Neural progenitor cell (in vitro differentiated cells): ENCODE measurements at regions not wholly inside any gene's neighbourhood (a gene's known extent, or its start where the extent isn't known, plus 50 kb on each side); places are given as distances from the start of the nearest gene placed in this dataset.

ENCODE experiments used
- DNase-seq: peaks from one replicate; pipeline ENCODE4 v3.0.0-alpha.2; 2016; ENCODE audit warnings: low spot score
- H2AFZ ChIP-seq: fragments of 200-600 bp; sonication (generic); replicated peaks from 2 replicates; pipeline ENCODE4 v1.6.1; 2016; ENCODE audit warnings: antibody characterized with exemption
- H3F3A ChIP-seq: fragments of 200-600 bp; sonication (generic); 2 replicates; pipeline ENCODE4 v1.6.1; 2016; ENCODE audit warnings: antibody characterized with exemption, low read depth
- H3K27ac ChIP-seq: fragments of 200-600 bp; sonication (generic); 2 replicates; pipeline ENCODE4 v1.5.1; 2016; ENCODE audit warnings: mild to moderate bottlenecking
- H3K27me3 ChIP-seq: fragments of 200-600 bp; sonication (generic); 2 replicates; pipeline ENCODE4 v1.6.1; 2016; ENCODE audit warnings: mild to moderate bottlenecking, moderate library complexity
- H3K36me3 ChIP-seq: fragments of 200-600 bp; sonication (generic); 2 replicates; pipeline ENCODE4 v1.5.1; 2016
- H3K4me1 ChIP-seq: fragments of 200-600 bp; sonication (generic); 2 replicates; pipeline ENCODE4 v1.6.1; 2016; ENCODE audit warnings: mixed run types
- H3K4me2 ChIP-seq: fragments of 200-600 bp; sonication (generic); 2 replicates; pipeline ENCODE4 v1.6.1; 2016
- H3K4me3 ChIP-seq: fragments of 200-600 bp; sonication (generic); 2 replicates; pipeline ENCODE4 v1.5.1; 2016
- H3K79me2 ChIP-seq: fragments of 200-600 bp; sonication (generic); 2 replicates; pipeline ENCODE4 v1.6.1; 2016; ENCODE audit warnings: low read depth
- H3K9ac ChIP-seq: fragments of 200-600 bp; sonication (generic); 2 replicates; pipeline ENCODE4 v1.6.1; 2016
- H3K9me3 ChIP-seq: fragments of 200-600 bp; sonication (generic); 2 replicates; pipeline ENCODE4 v1.5.1; 2016; ENCODE audit warnings: low read depth
- H4K20me1 ChIP-seq: fragments of 200-600 bp; sonication (generic); 2 replicates; pipeline ENCODE4 v1.6.1; 2016; ENCODE audit warnings: low read depth
- H3K27ac Mint-ChIP-seq: 3 replicates; pipeline ENCODE4 v1.8.0; 2021; ENCODE audit warnings: mixed read lengths
- H3K27me3 Mint-ChIP-seq: 2 replicates; pipeline ENCODE4 v1.8.0; 2022; ENCODE audit warnings: low read depth, mild to moderate bottlenecking, inconsistent platforms, moderate library complexity, mixed read lengths; ENCODE audit not compliant: insufficient read depth
- H3K36me3 Mint-ChIP-seq: 3 replicates; pipeline ENCODE4 v1.8.0; 2021; ENCODE audit warnings: mixed read lengths
- H3K4me1 Mint-ChIP-seq: 3 replicates; pipeline ENCODE4 v1.8.0; 2021; ENCODE audit warnings: mixed read lengths
- H3K4me3 Mint-ChIP-seq: 3 replicates; pipeline ENCODE4 v1.8.0; 2021; ENCODE audit warnings: mild to moderate bottlenecking, moderate library complexity, mixed read lengths
- H3K9me3 Mint-ChIP-seq: 3 replicates; pipeline ENCODE4 v1.8.0; 2020; ENCODE audit warnings: mixed read lengths
- CTCF ChIP-seq: fragments of 200-600 bp; sonication (generic); IDR thresholded peaks from 2 replicates; pipeline ENCODE4 v1.5.1; 2017; ENCODE audit warnings: antibody characterized with exemption, mild to moderate bottlenecking
- EZH2 ChIP-seq: fragments of 200-600 bp; sonication (generic); IDR thresholded peaks from 2 replicates; pipeline ENCODE4 v1.6.1; 2017; ENCODE audit warnings: antibody characterized with exemption, mild to moderate bottlenecking, moderate library complexity
- EZH2phosphoT487 ChIP-seq: fragments of 200-600 bp; sonication (generic); IDR thresholded peaks from 2 replicates; pipeline ENCODE4 v1.6.1; 2017; ENCODE audit warnings: antibody characterized with exemption

- H2AFZ ChIP-seq = no peak overlapping the region
- H3K4me2 ChIP-seq = no peak overlapping the region
- no peaks in the 10 kb centered on the region for H3K79me2 ChIP-seq
- no peaks in the 10 kb centered on the region for H3K36me3 Mint-ChIP-seq
- H3K4me3 Mint-ChIP-seq = no peak overlapping the region
- H3K9ac ChIP-seq = no peak overlapping the region
- H3K27ac ChIP-seq = no peak overlapping the region
- H3K9me3 ChIP-seq = no peaks in the 10 kb centered on the region
- H3K4me3 ChIP-seq = no peak overlapping the region
- no peak for DNase-seq
- no peak for TF ChIP-seq EZH2phosphoT487
- no peak for TF ChIP-seq CTCF
- TF ChIP-seq EZH2 = no peak
- no peaks in the 10 kb centered on the region for H3F3A ChIP-seq
- no peaks in the 10 kb centered on the region for H3K9me3 Mint-ChIP-seq
- H3K4me1 ChIP-seq = peaks cover 8% of the 10 kb centered on the region
- H3K27me3 ChIP-seq = no peaks in the 10 kb centered on the region
- H3K36me3 ChIP-seq = no peaks in the 10 kb centered on the region
- no peaks in the 10 kb centered on the region for H3K27me3 Mint-ChIP-seq
- peaks cover 18% of the 10 kb centered on the region for H3K4me1 Mint-ChIP-seq
- H3K27ac Mint-ChIP-seq = peak overlapping the region; percentile 13
- H4K20me1 ChIP-seq = no peaks in the 10 kb centered on the region
These were observed 84.9 kb upstream of the MYO10 start for GRCh38 chr5:17020678-17021601.

GRCh38 chr5:17021602-17021932 is 85.5 kb upstream of the MYO10 start:
- Mint-ChIP-seq H3K4me3 (no peak overlapping the region), H3K27me3 (no peaks in the 10 kb centered on the region), H3K36me3 (no peaks in the 10 kb centered on the region), H3K9me3 (no peaks in the 10 kb centered on the region), H3K4me1 (peaks cover 18% of the 10 kb centered on the region), H3K27ac (peak overlapping the region; percentile 13)
- TF ChIP-seq CTCF = no peak
- TF ChIP-seq EZH2 = no peak
- TF ChIP-seq EZH2phosphoT487 = no peak
- H2AFZ ChIP-seq = no peak overlapping the region
- H3K36me3 ChIP-seq = no peaks in the 10 kb centered on the region
- no peaks in the 10 kb centered on the region for H3K27me3 ChIP-seq
- H3K79me2 ChIP-seq = no peaks in the 10 kb centered on the region
- H3K4me2 ChIP-seq = no peak overlapping the region
- H3F3A ChIP-seq = no peaks in the 10 kb centered on the region
- H3K9me3 ChIP-seq = no peaks in the 10 kb centered on the region
- DNase-seq = peak; percentile 25
- no peak overlapping the region for H3K9ac ChIP-seq
- H3K4me3 ChIP-seq = no peak overlapping the region
- peaks cover 8% of the 10 kb centered on the region for H3K4me1 ChIP-seq
- no peak overlapping the region for H3K27ac ChIP-seq
- no peaks in the 10 kb centered on the region for H4K20me1 ChIP-seq

- H4K20me1 ChIP-seq = no peaks in the 10 kb centered on the region
- TF ChIP-seq EZH2phosphoT487 (no peak), EZH2 (no peak), CTCF (no peak)
- Mint-ChIP-seq H3K4me3 (no peak overlapping the region), H3K4me1 (peaks cover 18% of the 10 kb centered on the region), H3K36me3 (no peaks in the 10 kb centered on the region), H3K27me3 (no peaks in the 10 kb centered on the region), H3K27ac (no peak overlapping the region), H3K9me3 (no peaks in the 10 kb centered on the region)
- no peak for DNase-seq
- no peaks in the 10 kb centered on the region for H3K27me3 ChIP-seq
- H2AFZ ChIP-seq = no peak overlapping the region
- H3K4me2 ChIP-seq = no peak overlapping the region
- no peaks in the 10 kb centered on the region for H3K9me3 ChIP-seq
- no peaks in the 10 kb centered on the region for H3F3A ChIP-seq
- H3K36me3 ChIP-seq = no peaks in the 10 kb centered on the region
- peaks cover 8% of the 10 kb centered on the region for H3K4me1 ChIP-seq
- H3K4me3 ChIP-seq = no peak overlapping the region
- H3K27ac ChIP-seq = no peak overlapping the region
- H3K79me2 ChIP-seq = no peaks in the 10 kb centered on the region
- no peak overlapping the region for H3K9ac ChIP-seq
These were observed 86.2 kb upstream of the MYO10 start for GRCh38 chr5:17022296-17022695.
